Effector memory CD8-positive, alpha-beta T cell (primary cell): ENCODE measurements at regions not wholly inside any gene's neighbourhood (a gene's known extent, or its start where the extent isn't known, plus 50 kb on each side); places are given as distances from the start of the nearest gene placed in this dataset.

Source experiments
- ATAC-seq: fragments of 150-1000 bp; cut with Tn5 transposase; replicated peaks from 2 replicates; pipeline ENCODE4 v1.10.0; 2021; ENCODE audit warnings: mild to moderate bottlenecking, moderate library complexity
- DNase-seq, 3 experiments: peaks; one replicate each; pipeline ENCODE4 v3.0.0; 2021
- H3K27ac Mint-ChIP-seq, 2 donors: one replicate each; pipeline ENCODE4 v1.8.0; 2022; ENCODE audit warnings: mild to moderate bottlenecking in 2 of 2, mixed read lengths in 2 of 2, moderate library complexity in 2 of 2
- H3K27me3 Mint-ChIP-seq, 2 donors: one replicate each; pipeline ENCODE4 v1.8.0; 2022; ENCODE audit warnings: mixed read lengths in 2 of 2
- H3K36me3 Mint-ChIP-seq: one replicate; pipeline ENCODE4 v1.8.0; 2022; ENCODE audit warnings: mild to moderate bottlenecking, moderate library complexity, mixed read lengths; ENCODE audit not compliant: insufficient read depth
- H3K4me1 Mint-ChIP-seq, 2 donors: one replicate each; pipeline ENCODE4 v1.8.0; 2022; ENCODE audit warnings: low read depth in 2 of 2, mixed read lengths in 2 of 2
- H3K4me3 Mint-ChIP-seq, 2 donors: one replicate each; pipeline ENCODE4 v1.8.0; 2022; ENCODE audit warnings: mild to moderate bottlenecking in 2 of 2, mixed read lengths in 2 of 2, moderate library complexity in 2 of 2
- H3K9me3 Mint-ChIP-seq, 2 donors: one replicate each; pipeline ENCODE4 v1.8.0; 2022; ENCODE audit warnings: mixed read lengths in 2 of 2

- no peaks in the 10 kb centered on the region for H3K4me1 Mint-ChIP-seq
- H3K27me3 Mint-ChIP-seq: peaks cover 8 to 12% of the 10 kb centered on the region in 2 donors
- no peak overlapping the region for H3K27ac Mint-ChIP-seq
- H3K4me3 Mint-ChIP-seq: no peak overlapping the region
- no peaks in the 10 kb centered on the region for H3K9me3 Mint-ChIP-seq
- ATAC-seq: no peak
- no peak for DNase-seq
- H3K36me3 Mint-ChIP-seq: no peaks in the 10 kb centered on the region
These were observed 169.6 kb upstream of the ADRA1B start for GRCh38 chr5:159746707-159747106.

- H3K4me1 Mint-ChIP-seq: no peaks in the 10 kb centered on the region
- no peak overlapping the region for H3K4me3 Mint-ChIP-seq
- no peak overlapping the region for H3K27ac Mint-ChIP-seq
- no peaks in the 10 kb centered on the region for H3K36me3 Mint-ChIP-seq
- ATAC-seq (no peak), DNase-seq (no peak)
- H3K27me3 Mint-ChIP-seq: peaks cover 13 to 22% of the 10 kb centered on the region in 2 donors
- peaks cover 0 to 7% of the 10 kb centered on the region in 2 donors for H3K9me3 Mint-ChIP-seq
These were observed 167.1 kb upstream of the ADRA1B start for GRCh38 chr5:159749146-159749545.

DNA sequence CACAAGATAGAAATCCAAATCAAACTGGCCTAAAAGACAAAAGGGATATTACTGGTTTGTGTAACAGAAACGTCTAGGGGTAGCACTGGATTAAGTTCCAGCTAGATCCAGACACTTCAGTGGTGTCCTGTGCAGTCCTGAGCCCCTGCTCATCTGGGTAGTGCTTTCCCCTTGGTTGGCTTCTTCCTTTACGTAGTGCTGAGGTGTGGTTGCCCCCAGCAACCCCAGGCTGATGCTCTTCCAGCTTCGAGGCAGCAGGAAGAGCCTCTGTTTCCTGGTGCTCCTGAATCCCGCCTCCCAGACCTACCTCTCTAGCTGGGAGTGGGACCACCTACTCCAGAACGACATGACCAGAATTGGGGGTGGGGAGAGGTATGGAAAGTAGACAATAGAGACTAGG, 166.1 kb upstream of the ADRA1B start:
- DNase-seq: no peak
- Mint-ChIP-seq H3K27me3 (peaks cover 16 to 27% of the 10 kb centered on the region in 2 donors), H3K4me1 (no peaks in the 10 kb centered on the region), H3K36me3 (no peaks in the 10 kb centered on the region), H3K9me3 (peaks cover 0 to 7% of the 10 kb centered on the region in 2 donors), H3K4me3 (no peak overlapping the region), H3K27ac (no peak overlapping the region)
- no peak for ATAC-seq

GRCh38 chr5:159751459-159751858, 164.8 kb upstream of the ADRA1B start:
- Mint-ChIP-seq H3K36me3 (no peaks in the 10 kb centered on the region), H3K4me3 (no peak overlapping the region), H3K27ac (no peak overlapping the region), H3K9me3 (peaks cover 0 to 7% of the 10 kb centered on the region in 2 donors), H3K4me1 (no peaks in the 10 kb centered on the region), H3K27me3 (peaks cover 16 to 27% of the 10 kb centered on the region in 2 donors)
- no peak for ATAC-seq
- no peak for DNase-seq

DNA sequence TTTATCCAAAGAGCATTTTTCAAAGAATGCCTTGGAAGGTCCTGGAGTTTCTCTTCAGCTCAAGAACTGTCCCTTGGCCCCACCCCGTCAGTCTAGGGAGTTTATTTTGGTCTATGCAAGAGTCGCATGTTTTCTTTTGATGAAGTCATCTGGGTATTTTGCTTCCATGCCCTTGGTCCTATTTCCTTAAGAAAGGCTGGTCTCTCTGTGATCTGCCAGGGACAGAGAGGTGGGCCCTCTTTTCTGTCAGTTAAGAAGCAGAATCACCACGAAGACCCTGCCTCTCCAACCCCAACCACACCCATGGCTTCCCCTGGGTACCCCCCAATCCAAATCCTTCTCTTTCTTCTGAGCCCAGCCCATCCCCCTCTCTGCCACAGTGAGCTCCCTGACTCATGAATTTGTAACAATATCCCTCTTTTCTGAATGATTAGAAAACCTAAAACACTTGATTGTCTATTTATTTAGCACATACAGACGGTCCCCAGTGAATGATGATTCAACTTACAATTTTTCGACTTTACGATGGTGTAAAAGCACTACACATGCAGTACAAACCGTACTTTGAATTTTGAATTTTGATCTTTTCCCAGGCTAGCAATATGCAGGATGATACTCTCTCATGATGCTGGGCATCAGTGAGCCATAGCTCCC, 163.5 kb upstream of the ADRA1B start:
- DNase-seq (no peak), ATAC-seq (no peak)

GRCh38 chr5:159758189-159758588, 158.1 kb upstream of the ADRA1B start:
- H3K4me1 Mint-ChIP-seq: no peaks in the 10 kb centered on the region
- no peaks in the 10 kb centered on the region for H3K36me3 Mint-ChIP-seq
- ATAC-seq (no peak), DNase-seq (no peak)
- H3K9me3 Mint-ChIP-seq: peaks cover 0 to under 1% of the 10 kb centered on the region in 2 donors
- peaks cover 7 to 10% of the 10 kb centered on the region in 2 donors for H3K27me3 Mint-ChIP-seq
- H3K27ac Mint-ChIP-seq: no peak overlapping the region
- no peak overlapping the region for H3K4me3 Mint-ChIP-seq

More for the DNA sequence above, 163.5 kb upstream of the ADRA1B start:
- Mint-ChIP-seq H3K36me3 (no peaks in the 10 kb centered on the region), H3K27ac (no peak overlapping the region), H3K27me3 (peaks cover 16 to 27% of the 10 kb centered on the region in 2 donors), H3K4me1 (no peaks in the 10 kb centered on the region), H3K4me3 (no peak overlapping the region), H3K9me3 (peaks cover 0 to 7% of the 10 kb centered on the region in 2 donors)

- Mint-ChIP-seq H3K27me3 (no peaks in the 10 kb centered on the region), H3K4me3 (no peak overlapping the region), H3K4me1 (peaks cover 0 to 2% of the 10 kb centered on the region in 2 donors), H3K36me3 (no peaks in the 10 kb centered on the region), H3K9me3 (no peaks in the 10 kb centered on the region), H3K27ac (no peak overlapping the region)
- DNase-seq (no peak), ATAC-seq (no peak)
These were observed 156.4 kb upstream of the ADRA1B start for GRCh38 chr5:159759791-159760290.

DNA sequence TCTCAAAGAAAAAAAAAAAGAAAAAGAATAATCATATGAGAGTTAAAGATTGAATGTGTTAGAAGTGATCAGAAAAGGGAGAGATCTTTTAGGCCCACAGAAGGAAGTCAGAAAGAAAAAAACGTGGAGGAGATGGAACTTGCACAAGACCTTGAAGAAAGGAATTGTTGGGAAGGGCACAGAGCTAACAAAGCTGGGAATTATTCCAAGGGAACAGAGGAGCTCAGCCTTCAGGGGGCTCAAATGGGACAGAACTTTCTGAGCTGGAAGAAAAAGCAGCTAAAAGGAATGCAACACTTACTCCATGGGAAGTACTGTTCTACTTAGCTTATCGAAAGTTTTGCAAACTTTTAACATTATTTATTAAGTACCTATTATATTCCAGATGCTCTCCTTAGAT, 153.4 kb upstream of the ADRA1B start:
- Mint-ChIP-seq H3K27ac (no peak overlapping the region), H3K36me3 (no peaks in the 10 kb centered on the region), H3K9me3 (no peaks in the 10 kb centered on the region), H3K4me1 (peaks cover 0 to 2% of the 10 kb centered on the region in 2 donors), H3K27me3 (peaks cover 9 to 13% of the 10 kb centered on the region in 2 donors), H3K4me3 (no peak overlapping the region)
- DNase-seq: no peak
- ATAC-seq: no peak

- H3K27me3 Mint-ChIP-seq: peaks cover 14 to 18% of the 10 kb centered on the region in 2 donors
- H3K4me3 Mint-ChIP-seq: no peak overlapping the region
- ATAC-seq: no peak
- H3K4me1 Mint-ChIP-seq: peaks cover 0 to 2% of the 10 kb centered on the region in 2 donors
- no peak for DNase-seq
- no peaks in the 10 kb centered on the region for H3K9me3 Mint-ChIP-seq
- H3K36me3 Mint-ChIP-seq: no peaks in the 10 kb centered on the region
- no peak overlapping the region for H3K27ac Mint-ChIP-seq
These were observed 152.7 kb upstream of the ADRA1B start for GRCh38 chr5:159763562-159763961.

DNA sequence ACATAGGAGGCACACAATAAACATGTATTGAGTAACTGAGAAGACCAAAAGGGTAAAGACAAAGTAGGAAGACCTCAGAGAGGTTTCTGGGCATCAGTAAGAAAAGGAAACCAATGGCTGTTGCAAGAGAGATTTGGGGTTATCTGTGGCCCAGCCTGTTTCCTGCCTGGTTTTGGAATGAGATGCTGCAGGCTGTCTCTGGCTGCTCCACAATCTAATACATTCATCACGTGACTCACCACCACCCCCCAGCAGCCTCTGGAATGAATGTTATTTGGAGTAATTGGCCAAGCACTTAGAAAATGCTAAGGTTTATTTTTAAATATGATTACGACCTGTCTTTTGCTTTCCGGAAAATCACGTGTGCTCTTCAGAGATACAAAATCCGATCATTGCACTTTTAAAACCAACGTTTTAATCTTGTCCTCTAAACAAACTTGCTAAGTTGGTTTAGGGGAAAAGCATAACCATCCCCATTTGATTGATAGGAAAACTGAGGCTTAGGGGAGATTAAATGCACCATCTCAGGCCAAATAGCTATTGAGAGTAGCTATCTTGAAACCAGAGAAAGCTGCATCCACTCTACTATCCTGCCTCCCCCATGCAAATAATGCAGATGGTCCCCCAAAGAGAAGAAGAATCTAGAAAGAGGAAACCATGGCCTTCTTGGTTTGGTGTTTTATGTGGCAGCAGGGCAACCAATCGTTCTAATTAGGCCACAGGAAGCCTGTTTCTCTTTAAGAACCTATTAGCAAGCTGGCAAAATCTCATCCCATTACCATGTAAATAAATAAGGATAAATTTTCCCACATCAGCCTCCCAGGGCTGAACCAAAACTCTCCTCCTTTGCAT, 151.8 kb upstream of the ADRA1B start:
- no peak for DNase-seq
- Mint-ChIP-seq H3K4me1 (peaks cover 0 to 2% of the 10 kb centered on the region in 2 donors), H3K27me3 (peaks cover 18 to 21% of the 10 kb centered on the region in 2 donors), H3K4me3 (no peak overlapping the region), H3K27ac (no peak overlapping the region), H3K9me3 (no peaks in the 10 kb centered on the region), H3K36me3 (no peaks in the 10 kb centered on the region)
- no peak for ATAC-seq

DNA sequence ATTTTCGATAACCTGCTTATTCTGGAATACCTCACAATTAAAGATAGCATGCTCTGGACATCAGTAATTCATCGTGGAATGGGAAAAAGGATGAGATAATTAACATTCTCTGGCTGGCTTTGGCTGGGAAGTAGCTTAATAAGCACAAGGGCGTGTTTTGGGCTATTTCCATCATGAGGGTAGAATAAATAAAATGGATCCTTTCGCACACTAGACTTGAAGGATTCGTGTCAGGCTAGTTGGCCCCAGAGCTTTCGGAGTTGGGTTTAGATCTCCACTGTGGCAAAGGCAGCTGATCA, 151.2 kb upstream of the ADRA1B start:
- ATAC-seq (no peak), DNase-seq (no peak)
- Mint-ChIP-seq H3K9me3 (no peaks in the 10 kb centered on the region), H3K36me3 (no peaks in the 10 kb centered on the region), H3K4me3 (no peak overlapping the region), H3K27ac (no peak overlapping the region), H3K27me3 (peaks cover 18 to 23% of the 10 kb centered on the region in 2 donors), H3K4me1 (peaks cover 0 to 2% of the 10 kb centered on the region in 2 donors)

GRCh38 chr5:159765760-159766517, 150.3 kb upstream of the ADRA1B start:
- H3K27me3 Mint-ChIP-seq: peaks cover 18 to 23% of the 10 kb centered on the region in 2 donors
- H3K4me3 Mint-ChIP-seq: no peak overlapping the region
- no peaks in the 10 kb centered on the region for H3K36me3 Mint-ChIP-seq
- peaks cover 0 to 2% of the 10 kb centered on the region in 2 donors for H3K4me1 Mint-ChIP-seq
- ATAC-seq (no peak), DNase-seq (no peak)
- H3K27ac Mint-ChIP-seq: no peak overlapping the region
- no peaks in the 10 kb centered on the region for H3K9me3 Mint-ChIP-seq

- H3K9me3 Mint-ChIP-seq: no peaks in the 10 kb centered on the region
- H3K27me3 Mint-ChIP-seq: peaks cover 23 to 24% of the 10 kb centered on the region in 2 donors
- H3K36me3 Mint-ChIP-seq: peaks cover under 1% of the 10 kb centered on the region
- H3K4me1 Mint-ChIP-seq: peaks cover 5 to 6% of the 10 kb centered on the region in 2 donors
- H3K27ac Mint-ChIP-seq: no peak overlapping the region
- no peak for DNase-seq
- H3K4me3 Mint-ChIP-seq: no peak overlapping the region
- ATAC-seq: no peak
These were observed 148.0 kb upstream of the ADRA1B start for GRCh38 chr5:159768243-159768642.
